Nephron progenitor cell (in vitro differentiated cells): ENCODE measurements at regions not wholly inside any gene's neighbourhood (a gene's known extent, or its start where the extent isn't known, plus 50 kb on each side); places are given as distances from the start of the nearest gene placed in this dataset.

Experiments
- DNase-seq: peaks from one replicate; pipeline ENCODE4 v3.0.0; 2021
- H3K27ac Mint-ChIP-seq: 2 replicates; pipeline ENCODE4 v1.8.0; 2021; ENCODE audit warnings: mild to moderate bottlenecking, moderate library complexity, mixed read lengths
- H3K27me3 Mint-ChIP-seq: 2 replicates; pipeline ENCODE4 v1.8.0; 2021; ENCODE audit warnings: mild to moderate bottlenecking, low read depth, mixed read lengths; ENCODE audit not compliant: poor library complexity
- H3K36me3 Mint-ChIP-seq: 2 replicates; pipeline ENCODE4 v1.8.0; 2021; ENCODE audit warnings: low read depth, mixed read lengths
- H3K4me1 Mint-ChIP-seq: 2 replicates; pipeline ENCODE4 v1.8.0; 2021; ENCODE audit warnings: mixed read lengths
- H3K4me3 Mint-ChIP-seq: 2 replicates; pipeline ENCODE4 v1.8.0; 2021; ENCODE audit warnings: mild to moderate bottlenecking, moderate library complexity, mixed read lengths
- H3K9me3 Mint-ChIP-seq: 2 replicates; pipeline ENCODE4 v1.8.0; 2021; ENCODE audit warnings: mild to moderate bottlenecking, moderate library complexity, mixed read lengths
- CTCF ChIP-seq: fragments of 200-600 bp; sonication (generic); IDR thresholded peaks from 2 replicates; pipeline ENCODE4 v1.5.0; 2021; ENCODE audit warnings: antibody characterized with exemption

DNA sequence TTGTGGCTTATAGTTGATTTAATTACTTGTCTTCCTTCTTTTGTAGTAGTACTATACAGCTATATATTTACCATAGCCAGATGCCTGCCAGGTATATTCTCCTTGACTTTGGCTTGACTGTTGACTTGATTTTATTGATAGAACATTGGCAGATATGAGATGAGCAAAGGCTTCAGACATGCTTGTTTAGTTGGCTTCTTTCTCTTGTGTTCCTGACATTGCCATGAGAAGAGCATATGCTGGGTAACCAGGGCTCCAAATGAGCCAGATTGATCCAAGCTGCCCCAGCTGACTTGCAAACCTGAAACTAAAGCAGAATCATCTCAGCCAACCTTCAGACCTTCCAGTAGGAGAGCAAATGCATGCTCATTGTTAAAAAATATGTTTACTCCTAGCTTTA, 508.1 kb upstream of the BTBD3 start:
- no peak overlapping the region for H3K27ac Mint-ChIP-seq
- H3K27me3 Mint-ChIP-seq = no peaks in the 10 kb centered on the region
- TF ChIP-seq CTCF = no peak
- no peak overlapping the region for H3K4me3 Mint-ChIP-seq
- no peak for DNase-seq
- no peaks in the 10 kb centered on the region for H3K36me3 Mint-ChIP-seq
- no peaks in the 10 kb centered on the region for H3K9me3 Mint-ChIP-seq
- H3K4me1 Mint-ChIP-seq = no peaks in the 10 kb centered on the region

GRCh38 chr20:11411765-11412164, 505.9 kb upstream of the BTBD3 start:
- no peaks in the 10 kb centered on the region for H3K9me3 Mint-ChIP-seq
- no peaks in the 10 kb centered on the region for H3K4me1 Mint-ChIP-seq

GRCh38 chr20:11426948-11427347, 490.7 kb upstream of the BTBD3 start:
- Mint-ChIP-seq H3K27ac (peak overlapping the region; percentile 34), H3K27me3 (no peaks in the 10 kb centered on the region), H3K4me1 (peaks cover 57% of the 10 kb centered on the region), H3K9me3 (peaks cover 5% of the 10 kb centered on the region), H3K4me3 (no peak overlapping the region), H3K36me3 (peaks cover 4% of the 10 kb centered on the region)
- DNase-seq = no peak
- no peak for TF ChIP-seq CTCF

More at GRCh38 chr20:11411765-11412164, 505.9 kb upstream of the BTBD3 start:
- TF ChIP-seq CTCF = no peak
- H3K4me3 Mint-ChIP-seq = no peak overlapping the region
- H3K27me3 Mint-ChIP-seq = peaks cover 2% of the 10 kb centered on the region
- H3K36me3 Mint-ChIP-seq = no peaks in the 10 kb centered on the region
- no peak for DNase-seq
- H3K27ac Mint-ChIP-seq = no peak overlapping the region

DNA sequence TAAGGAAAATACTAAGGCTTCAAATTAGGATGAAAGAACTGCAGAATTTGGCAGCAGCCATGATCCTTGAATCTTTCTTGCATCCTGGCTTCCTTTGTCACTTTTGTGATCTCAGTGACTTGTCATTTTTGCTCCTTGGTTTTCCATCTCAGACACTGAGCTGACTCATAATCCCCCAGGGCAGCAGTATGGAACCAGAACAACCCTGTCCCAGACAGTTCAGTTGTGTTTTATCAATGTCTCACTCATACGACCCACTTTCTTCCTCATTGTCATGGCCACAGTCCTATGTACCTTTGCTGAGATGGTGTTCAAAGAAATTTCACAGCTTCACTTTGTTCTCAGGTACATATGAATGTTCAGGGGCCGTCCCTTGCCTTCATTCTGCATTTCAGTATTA, 488.5 kb upstream of the BTBD3 start:
- no peak for TF ChIP-seq CTCF
- peaks cover under 1% of the 10 kb centered on the region for H3K36me3 Mint-ChIP-seq
- H3K4me3 Mint-ChIP-seq = no peak overlapping the region
- no peaks in the 10 kb centered on the region for H3K27me3 Mint-ChIP-seq
- DNase-seq = no peak
- H3K9me3 Mint-ChIP-seq = peaks cover under 1% of the 10 kb centered on the region
- H3K27ac Mint-ChIP-seq = peak overlapping the region; percentile 30
- peaks cover 57% of the 10 kb centered on the region for H3K4me1 Mint-ChIP-seq

DNA sequence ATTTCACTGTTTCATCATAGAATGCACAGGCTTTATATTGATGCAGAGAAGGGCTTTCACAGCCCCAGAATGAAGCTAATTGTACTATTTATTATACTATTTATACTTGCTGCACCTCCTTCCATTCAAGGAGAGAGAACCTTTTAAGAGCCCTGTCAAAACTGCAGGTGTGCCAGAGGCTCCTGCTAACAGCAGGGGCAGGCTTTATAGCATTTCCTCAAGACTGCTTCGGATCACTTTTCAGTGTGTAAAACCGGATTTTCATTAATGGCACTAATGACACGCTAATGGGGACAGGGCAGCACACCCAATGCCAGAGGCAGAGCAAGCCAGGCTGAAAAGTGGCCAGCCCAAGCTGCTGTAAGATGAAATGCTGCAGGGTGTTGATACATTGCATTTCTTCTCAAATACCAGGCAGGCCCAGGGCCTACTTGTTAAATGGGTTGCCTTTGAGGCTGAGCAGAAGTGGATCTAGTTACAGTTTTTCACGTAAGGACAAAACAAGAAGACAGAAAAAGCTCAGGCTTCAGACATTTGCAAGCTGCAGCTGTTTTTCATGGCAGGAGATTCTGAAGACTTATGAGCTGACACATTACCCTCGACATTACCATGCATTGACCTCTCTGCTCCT, 487.7 kb upstream of the BTBD3 start:
- TF ChIP-seq CTCF = no peak
- Mint-ChIP-seq H3K4me1 (peaks cover 57% of the 10 kb centered on the region), H3K4me3 (no peak overlapping the region), H3K36me3 (peaks cover 9% of the 10 kb centered on the region), H3K27ac (peak overlapping the region; percentile 76), H3K27me3 (peaks cover 1% of the 10 kb centered on the region), H3K9me3 (peaks cover 9% of the 10 kb centered on the region)
- peak; percentile 5 for DNase-seq

- Mint-ChIP-seq H3K27ac (peak overlapping the region; percentile 76), H3K9me3 (peaks cover 15% of the 10 kb centered on the region), H3K27me3 (peaks cover 5% of the 10 kb centered on the region), H3K4me3 (no peak overlapping the region), H3K4me1 (peaks cover 52% of the 10 kb centered on the region), H3K36me3 (peaks cover 15% of the 10 kb centered on the region)
- no peak for DNase-seq
- TF ChIP-seq CTCF = no peak
Observed at GRCh38 chr20:11430652-11431051, 487.0 kb upstream of the BTBD3 start.
